Neutrophil (primary cell): ENCODE measurements at regions not wholly inside any gene's neighbourhood (a gene's known extent, or its start where the extent isn't known, plus 50 kb on each side); places are given as distances from the start of the nearest gene placed in this dataset.

ENCODE experiments used
- H3K27ac ChIP-seq: fragments of 200-600 bp; sonication (generic); 2 replicates; pipeline ENCODE4 v1.5.1; 2016; ENCODE audit warnings: mild to moderate bottlenecking, moderate library complexity
- H3K27me3 ChIP-seq: fragments of 200-600 bp; sonication (generic); 2 replicates; pipeline ENCODE4 v1.6.0; 2016; ENCODE audit warnings: mild to moderate bottlenecking
- H3K36me3 ChIP-seq: fragments of 200-600 bp; sonication (generic); 2 replicates; pipeline ENCODE4 v1.5.1; 2017
- H3K4me1 ChIP-seq, 2 experiments: fragments of 200-600 bp in 1 of 2; sonication (generic) in 1 of 2; 1 replicate in 1 of 2; 2 replicates in 1 of 2; pipeline versions ENCODE4 v1.5.1 to v1.6.1; 2013 to 2016; ENCODE audit warnings: low read depth in 1 of 2, low read length in 1 of 2, mild to moderate bottlenecking in 1 of 2, moderate library complexity in 1 of 2; ENCODE audit not compliant: control insufficient read depth in 1 of 2, insufficient read depth in 1 of 2
- H3K4me3 ChIP-seq, 2 experiments: fragments of 200-600 bp in 1 of 2; sonication (generic) in 1 of 2; 1 replicate in 1 of 2; 2 replicates in 1 of 2; pipeline ENCODE4 v1.5.1; 2013 to 2016; ENCODE audit warnings: low read depth in 1 of 2, low read length in 1 of 2, mild to moderate bottlenecking in 1 of 2, moderate library complexity in 1 of 2
- H3K9me3 ChIP-seq: fragments of 200-600 bp; sonication (generic); 2 replicates; pipeline ENCODE4 v1.5.1; 2016
- CTCF ChIP-seq: fragments of 200-600 bp; sonication (generic); IDR thresholded peaks from 2 replicates; pipeline ENCODE4 v1.5.1; 2016; ENCODE audit warnings: antibody characterized with exemption

DNA sequence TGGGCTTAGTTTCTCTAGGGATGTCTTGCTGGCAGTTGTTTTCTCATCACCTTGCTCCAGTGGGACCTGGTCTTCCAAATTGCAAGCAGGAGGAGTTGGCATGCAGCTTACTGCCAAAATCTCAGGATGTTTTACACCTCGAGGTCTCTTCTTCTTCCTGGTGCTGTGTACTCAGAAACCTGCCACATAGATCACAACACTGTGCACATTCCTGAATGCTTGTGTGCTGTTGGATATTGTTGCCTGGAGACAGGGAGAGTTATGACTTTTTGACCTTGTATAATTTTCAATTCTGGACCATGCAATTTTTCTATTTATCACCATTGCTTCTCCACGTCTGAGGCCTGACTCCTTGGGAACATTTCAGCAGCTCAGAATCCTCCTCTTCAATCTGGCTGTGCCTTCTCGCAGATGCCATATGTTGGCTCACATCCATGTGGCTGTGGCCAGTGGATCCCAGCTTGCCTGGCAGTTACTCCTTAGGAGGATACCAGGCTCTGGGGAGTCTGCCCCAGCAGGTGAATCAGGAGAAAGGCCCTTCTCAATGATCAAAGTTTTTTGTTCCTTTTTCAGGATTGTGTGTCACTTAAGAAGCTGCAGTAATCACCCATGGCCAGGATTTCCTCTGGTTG is 489.3 kb downstream of the TSN start:
- H3K9me3 ChIP-seq, result no peaks in the 10 kb centered on the region
- no peak for TF ChIP-seq CTCF

DNA sequence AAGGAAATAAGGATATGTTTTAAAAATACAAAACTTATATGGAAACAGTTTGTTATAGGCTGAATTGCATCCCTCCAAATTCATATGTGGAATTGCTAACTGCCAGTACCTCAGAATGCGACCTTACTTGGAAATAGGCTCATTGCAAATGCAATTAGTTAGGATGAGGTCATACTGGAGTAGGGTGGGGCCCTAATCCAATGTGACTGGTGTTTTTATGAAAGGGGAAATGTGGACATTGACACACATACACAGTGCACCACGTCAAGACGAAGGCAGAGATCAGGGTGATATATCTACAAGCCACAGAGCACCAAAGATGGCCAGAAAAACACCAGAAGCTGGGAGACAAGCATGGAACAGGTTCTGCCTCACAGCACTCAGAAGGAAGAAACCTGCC is 494.2 kb downstream of the TSN start:
- no peaks in the 10 kb centered on the region for H3K4me1 ChIP-seq
- H3K4me3 ChIP-seq, result no peak overlapping the region
- no peaks in the 10 kb centered on the region for H3K36me3 ChIP-seq
- no peaks in the 10 kb centered on the region for H3K27me3 ChIP-seq
- TF ChIP-seq CTCF, result no peak
- no peaks in the 10 kb centered on the region for H3K9me3 ChIP-seq
- H3K27ac ChIP-seq, result no peak overlapping the region

More for the DNA sequence above, 489.3 kb downstream of the TSN start:
- Histone ChIP-seq H3K27ac (no peak overlapping the region), H3K4me1 (no peaks in the 10 kb centered on the region), H3K27me3 (no peaks in the 10 kb centered on the region), H3K4me3 (no peak overlapping the region), H3K36me3 (no peaks in the 10 kb centered on the region)

DNA sequence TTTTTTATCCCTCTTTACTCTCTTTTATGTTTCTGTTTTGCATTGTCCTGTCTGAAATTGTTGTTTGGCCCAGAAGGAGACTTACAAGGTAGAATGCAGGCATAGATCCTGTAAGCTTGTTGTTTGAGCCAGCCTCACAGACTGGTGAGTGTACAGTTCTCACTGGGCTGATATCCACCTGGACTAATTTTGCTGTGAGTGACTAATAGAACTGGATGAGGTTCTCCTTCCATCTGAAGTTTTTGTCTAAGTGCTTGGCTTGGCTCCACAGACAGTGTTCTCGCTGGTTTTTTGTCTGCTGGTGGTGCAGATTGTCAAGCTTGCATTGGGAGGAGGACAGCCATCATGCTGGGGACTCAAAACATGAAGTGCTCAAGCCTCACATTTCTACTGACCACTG is 495.7 kb downstream of the TSN start:
- H3K27ac ChIP-seq, result no peak overlapping the region
- H3K27me3 ChIP-seq, result no peaks in the 10 kb centered on the region
- no peak for TF ChIP-seq CTCF
- H3K36me3 ChIP-seq, result no peaks in the 10 kb centered on the region
- no peak overlapping the region for H3K4me3 ChIP-seq
- no peaks in the 10 kb centered on the region for H3K4me1 ChIP-seq
- H3K9me3 ChIP-seq, result no peaks in the 10 kb centered on the region

- no peaks in the 10 kb centered on the region for H3K4me1 ChIP-seq
- no peak overlapping the region for H3K27ac ChIP-seq
- H3K27me3 ChIP-seq, result no peaks in the 10 kb centered on the region
- H3K4me3 ChIP-seq, result no peak overlapping the region
- TF ChIP-seq CTCF, result no peak
- H3K36me3 ChIP-seq, result no peaks in the 10 kb centered on the region
- no peaks in the 10 kb centered on the region for H3K9me3 ChIP-seq
Measured at GRCh38 chr2:122251566-122251965, 496.1 kb downstream of the TSN start.

GRCh38 chr2:122255924-122256323 is 500.5 kb downstream of the TSN start:
- no peak for TF ChIP-seq CTCF
- Histone ChIP-seq H3K4me1 (no peaks in the 10 kb centered on the region), H3K27me3 (no peaks in the 10 kb centered on the region), H3K9me3 (no peaks in the 10 kb centered on the region), H3K27ac (no peak overlapping the region), H3K4me3 (no peak overlapping the region), H3K36me3 (no peaks in the 10 kb centered on the region)

- no peak for TF ChIP-seq CTCF
- Histone ChIP-seq H3K9me3 (no peaks in the 10 kb centered on the region), H3K27me3 (no peaks in the 10 kb centered on the region)
Measured at GRCh38 chr2:122261911-122262310, 506.5 kb downstream of the TSN start.

More at GRCh38 chr2:122261911-122262310, 506.5 kb downstream of the TSN start:
- Histone ChIP-seq H3K4me3 (no peak overlapping the region), H3K36me3 (no peaks in the 10 kb centered on the region), H3K27ac (no peak overlapping the region), H3K4me1 (no peaks in the 10 kb centered on the region)
